ENCODE measurements at regions not wholly inside any gene's neighbourhood (a gene's known extent, or its start where the extent isn't known, plus 50 kb on each side); places are given as distances from the start of the nearest gene placed in this dataset.
"Not testable (repeated sequence)": the region's sequence is repeated elsewhere in the genome, so short reads cannot be mapped to it uniquely, and the experiment has no call there.

GRCh38 chr22:22161924-22162851 is 82.4 kb upstream of the VPREB1 start:
- H3K4me1 ChIP-seq: no peaks in the 10 kb centered on the region

GRCh38 chr22:22160768-22161167 is 83.8 kb upstream of the VPREB1 start:
- ATAC-seq; intact Hi-C loops (cut with DNase I); DNase-seq; H3K9me3 ChIP-seq; H3K4me3 ChIP-seq; H3K36me3 ChIP-seq (ENCODE audit: insufficient read depth in 1 of 2, low read depth in 1 of 2); H3K27ac ChIP-seq; H3K4me1 ChIP-seq: not testable (repeated sequence)
- peaks cover 0 to 15% (median 0%) of the 10 kb centered on the region in 3 donors for H3K27me3 ChIP-seq (ENCODE audit: insufficient read depth in 3 of 3, low read length in 2 of 3)
- 61 to 86% (median 84%) methylated on average over 2 of the region's 2 CpGs for WGBS, 3 donors

More at GRCh38 chr22:22161924-22162851, 82.4 kb upstream of the VPREB1 start:
- 58 to 66% (median 63%) methylated on average over 9 of the region's 9 CpGs for WGBS, 3 donors
- DNase-seq: no peak
- H3K36me3 ChIP-seq (ENCODE audit: insufficient read depth in 1 of 2, low read depth in 1 of 2): no peaks in the 10 kb centered on the region
- peaks cover 0 to 20% (median 0%) of the 10 kb centered on the region in 3 donors for H3K27me3 ChIP-seq (ENCODE audit: insufficient read depth in 3 of 3, low read length in 2 of 3)
- intact Hi-C loops (cut with DNase I): no loop called here
- no peak overlapping the region for H3K4me3 ChIP-seq
- no peak for ATAC-seq
- TF ChIP-seq CTCF (IDR thresholded peaks at IDR 0.05): no peak
- H3K9me3 ChIP-seq: no peaks in the 10 kb centered on the region
- no peak overlapping the region for H3K27ac ChIP-seq

- Histone ChIP-seq H3K4me3 (no peak overlapping the region), H3K27ac (no peak overlapping the region), H3K9me3 (no peaks in the 10 kb centered on the region), H3K4me1 (no peaks in the 10 kb centered on the region), H3K36me3 (ENCODE audit: insufficient read depth in 1 of 2, low read depth in 1 of 2) (no peaks in the 10 kb centered on the region), H3K27me3 (ENCODE audit: insufficient read depth in 3 of 3, low read length in 2 of 3) (peaks cover 0 to 15% (median 0%) of the 10 kb centered on the region in 3 donors)
- 42 to 72% (median 43%) methylated on average over 1 of the region's 1 CpG for WGBS, 3 donors
- DNase-seq (no peak), ATAC-seq (no peak)
- intact Hi-C loops (cut with DNase I): no loop called here
- no peak for TF ChIP-seq CTCF (IDR thresholded peaks at IDR 0.05)
Observed at GRCh38 chr22:22159384-22159783, 85.2 kb upstream of the VPREB1 start.

- ATAC-seq: no peak
- H3K27ac ChIP-seq: no peak overlapping the region
- H3K4me1 ChIP-seq: no peaks in the 10 kb centered on the region
- WGBS, 3 donors: 21 to 34% (median 24%) methylated on average over 3 of the region's 3 CpGs
- DNase-seq: no peak
- no peaks in the 10 kb centered on the region for H3K9me3 ChIP-seq
- H3K27me3 ChIP-seq (ENCODE audit: insufficient read depth in 3 of 3, low read length in 2 of 3): peaks cover 0 to 15% (median 0%) of the 10 kb centered on the region in 3 donors
- no peak overlapping the region for H3K4me3 ChIP-seq
- no peaks in the 10 kb centered on the region for H3K36me3 ChIP-seq (ENCODE audit: insufficient read depth in 1 of 2, low read depth in 1 of 2)
- intact Hi-C loops (cut with DNase I): no loop called here
- TF ChIP-seq CTCF (IDR thresholded peaks at IDR 0.05): no peak
Observed at GRCh38 chr22:22158965-22159364, 85.6 kb upstream of the VPREB1 start.

GRCh38 chr22:22158207-22158816 is 86.3 kb upstream of the VPREB1 start:
- no peaks in the 10 kb centered on the region for H3K4me1 ChIP-seq
- 41 to 59% (median 53%) methylated on average over 4 of the region's 4 CpGs for WGBS, 3 donors
- H3K27ac ChIP-seq: no peak overlapping the region
- H3K9me3 ChIP-seq: no peaks in the 10 kb centered on the region
- no peaks in the 10 kb centered on the region for H3K36me3 ChIP-seq (ENCODE audit: insufficient read depth in 1 of 2, low read depth in 1 of 2)
- DNase-seq: no peak
- intact Hi-C loops (cut with DNase I): no loop called here
- H3K4me3 ChIP-seq: no peak overlapping the region
- ATAC-seq: no peak
- peaks cover 0 to 9% (median 0%) of the 10 kb centered on the region in 3 donors for H3K27me3 ChIP-seq (ENCODE audit: insufficient read depth in 3 of 3, low read length in 2 of 3)
- no peak for TF ChIP-seq CTCF (IDR thresholded peaks at IDR 0.05)

Data from psoas muscle (tissue), 7 donors.